ENCODE measurements at regions not wholly inside any gene's neighbourhood (a gene's known extent, or its start where the extent isn't known, plus 50 kb on each side); places are given as distances from the start of the nearest gene placed in this dataset.

DNA sequence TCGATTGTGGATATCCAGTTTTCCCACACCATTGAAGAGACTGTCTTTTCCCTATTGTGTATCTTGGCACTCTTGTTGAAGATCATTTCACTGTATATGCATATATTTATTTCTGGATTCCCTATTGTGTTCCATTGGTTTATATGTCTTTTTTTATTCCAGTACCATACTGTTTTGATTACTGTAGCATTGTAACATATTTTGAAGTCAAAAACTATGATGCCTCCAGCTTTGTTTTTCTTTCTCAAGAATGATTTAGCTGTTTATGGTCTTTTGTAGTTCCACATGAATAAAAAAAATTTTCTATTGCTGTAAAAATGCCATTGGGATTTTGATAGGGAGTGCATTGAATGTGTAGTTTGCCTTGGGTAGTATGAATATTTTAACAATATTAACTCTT, 128.1 kb upstream of the SLC38A2 start:
- DNase-seq (ENCODE audit: low read depth in 3 of 3, low spot score in 2 of 3): no peak

DNA sequence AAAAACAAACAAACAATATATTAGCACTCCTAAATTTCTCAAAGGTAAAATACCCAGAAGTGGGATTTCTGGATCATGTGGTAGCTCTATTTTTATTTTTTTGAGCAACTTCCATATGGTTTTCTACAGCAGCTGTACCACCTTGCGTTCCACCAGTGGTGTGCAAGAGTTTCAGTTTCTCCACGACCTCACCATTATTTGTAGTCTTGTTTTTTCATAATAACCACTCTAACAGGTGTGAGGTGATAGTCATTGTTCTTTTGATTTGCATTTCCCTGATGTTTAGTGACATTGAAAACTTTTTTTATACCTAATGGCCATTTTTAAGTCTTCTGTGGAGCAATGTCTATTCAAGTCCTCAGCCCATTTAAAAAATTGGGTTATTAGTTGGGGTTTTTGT, 127.3 kb upstream of the SLC38A2 start:
- no peak for DNase-seq (ENCODE audit: low read depth in 3 of 3, low spot score in 2 of 3)

DNA sequence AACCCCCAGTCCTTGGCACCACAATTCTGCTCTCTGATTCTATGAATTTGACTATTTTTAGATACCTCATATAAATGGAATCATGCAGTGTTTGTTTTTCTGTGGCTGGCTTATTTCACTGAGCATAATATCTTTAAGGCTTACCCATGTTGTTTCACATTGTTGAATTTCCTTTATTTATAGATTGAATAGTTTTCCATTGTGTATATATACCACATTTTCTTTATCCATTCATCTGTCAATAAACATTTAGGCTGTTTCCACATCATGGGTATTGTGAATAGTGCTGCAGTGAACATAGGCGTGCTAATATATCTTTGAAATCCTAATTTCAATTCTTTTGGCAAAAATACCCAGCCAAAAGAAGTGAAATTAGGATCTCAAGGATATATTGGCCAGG, 126.7 kb upstream of the SLC38A2 start:
- no peak for DNase-seq (ENCODE audit: low read depth in 3 of 3, low spot score in 2 of 3)

DNA sequence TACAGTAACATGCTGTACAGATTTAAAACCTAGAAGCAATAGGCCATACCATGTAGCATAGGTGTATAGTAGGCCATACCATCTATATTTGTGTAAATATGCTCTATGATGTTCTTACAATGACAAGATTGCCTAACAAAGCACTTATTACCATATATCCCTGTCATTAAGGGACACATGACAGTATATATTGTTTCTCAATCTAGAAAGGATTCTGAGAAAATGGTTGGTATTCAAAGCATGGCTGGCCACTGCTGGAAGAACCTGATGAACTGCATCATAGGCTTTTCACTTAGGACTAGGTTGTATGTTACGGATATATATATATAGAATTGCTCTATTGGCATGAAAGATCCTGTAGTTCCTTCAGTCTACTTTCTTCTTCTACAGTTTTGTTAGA, 125.2 kb upstream of the SLC38A2 start:
- DNase-seq (ENCODE audit: low read depth in 3 of 3, low spot score in 2 of 3): no peak

DNA sequence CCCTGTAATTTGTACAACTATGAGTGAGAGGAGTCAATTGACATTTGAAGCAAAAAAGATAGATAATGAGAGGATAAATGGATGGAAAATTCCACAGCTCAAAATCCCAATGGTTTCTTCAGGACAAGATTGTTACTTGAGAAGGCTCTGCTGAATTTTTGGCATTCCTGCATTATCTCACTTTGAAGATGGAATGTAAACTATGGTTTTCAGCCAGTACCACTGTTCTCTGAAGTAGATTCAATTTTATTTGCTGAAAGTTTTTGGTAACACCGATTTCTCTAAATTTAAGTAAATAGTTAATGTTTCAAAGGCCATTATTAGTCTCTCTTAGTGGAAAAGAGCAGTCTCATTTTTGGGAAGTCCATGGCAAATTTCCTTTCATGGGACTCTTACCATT, 121.9 kb upstream of the SLC38A2 start:
- no peak for DNase-seq (ENCODE audit: low read depth in 3 of 3, low spot score in 2 of 3)

DNA sequence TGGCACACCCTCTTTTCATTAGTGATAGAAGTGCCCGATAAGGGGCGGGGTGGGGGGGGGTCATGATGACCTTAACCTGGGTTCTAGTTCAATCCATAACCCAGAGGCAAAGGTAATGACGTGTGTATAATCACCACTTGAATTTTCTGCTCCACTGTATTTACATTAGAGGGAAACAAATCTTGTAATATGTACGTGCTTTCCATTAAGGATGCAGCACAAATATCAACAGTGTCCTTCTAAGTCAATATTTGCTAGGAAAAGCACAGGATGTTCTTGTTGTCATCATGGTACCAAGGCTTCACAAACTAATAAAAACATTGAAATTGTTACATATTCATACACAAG, 121.2 kb upstream of the SLC38A2 start:
- DNase-seq (ENCODE audit: low read depth in 3 of 3, low spot score in 2 of 3): no peak

DNA sequence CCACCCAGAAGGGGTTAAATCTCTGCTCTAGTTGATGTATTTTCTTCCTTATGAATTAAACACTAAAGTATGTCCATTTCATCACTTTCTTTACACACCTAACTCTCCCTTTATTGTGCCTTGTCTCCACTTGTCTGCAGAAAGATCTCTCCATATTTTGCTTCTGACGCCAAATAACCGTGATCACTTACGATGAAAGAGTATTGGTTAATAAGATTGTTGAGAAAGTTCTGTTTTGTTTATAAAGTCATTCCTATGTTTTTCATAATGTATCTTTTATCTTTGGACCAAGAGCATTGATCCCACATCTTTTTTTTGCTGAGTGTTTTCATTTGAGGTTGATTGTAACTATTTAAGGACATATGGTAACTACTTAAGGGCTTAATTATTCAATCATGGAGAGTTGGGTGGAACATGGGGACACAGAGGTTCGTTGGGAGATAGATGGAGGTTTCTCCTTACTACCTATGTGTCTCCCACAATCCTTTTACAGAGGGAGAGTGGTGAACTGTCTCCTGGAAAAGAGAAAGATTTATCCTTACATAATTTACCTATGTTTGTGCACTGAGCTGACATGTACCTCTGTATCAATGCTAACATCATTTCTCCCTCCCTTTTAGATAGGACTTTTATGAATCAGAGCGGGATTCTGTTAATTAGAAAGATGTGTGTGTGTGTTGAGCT, 120.7 kb upstream of the SLC38A2 start:
- no peak for DNase-seq (ENCODE audit: low read depth in 3 of 3, low spot score in 2 of 3)

DNA sequence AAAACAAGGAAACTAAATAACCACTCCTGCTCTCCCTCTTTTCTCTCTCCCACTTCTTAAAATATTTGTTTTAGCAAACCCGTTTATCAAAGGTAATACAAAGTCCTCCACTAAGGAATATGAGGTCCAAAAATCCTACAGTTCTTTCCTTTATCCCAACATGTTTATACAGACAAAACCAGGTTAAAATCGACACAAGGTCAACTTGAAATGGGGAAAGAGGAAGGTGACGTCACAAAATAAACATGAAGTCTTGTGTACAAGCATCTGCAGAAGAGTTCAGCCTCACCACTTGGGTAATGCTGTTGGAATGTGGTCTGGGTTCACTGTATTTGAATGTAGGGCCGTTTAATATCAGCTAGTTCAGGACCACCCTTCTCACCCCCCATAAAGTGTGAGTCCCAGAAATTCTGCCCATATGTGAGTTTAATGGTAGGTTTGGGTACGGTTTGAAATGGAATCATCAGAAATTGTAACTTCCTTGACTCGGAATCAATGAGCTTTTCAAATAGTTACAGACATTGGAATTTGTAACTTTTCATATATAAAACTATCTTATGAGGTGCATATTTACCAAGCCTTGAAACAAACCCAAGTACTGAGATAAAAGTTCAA, 120.0 kb upstream of the SLC38A2 start:
- DNase-seq (ENCODE audit: low read depth in 3 of 3, low spot score in 2 of 3): no peak

DNA sequence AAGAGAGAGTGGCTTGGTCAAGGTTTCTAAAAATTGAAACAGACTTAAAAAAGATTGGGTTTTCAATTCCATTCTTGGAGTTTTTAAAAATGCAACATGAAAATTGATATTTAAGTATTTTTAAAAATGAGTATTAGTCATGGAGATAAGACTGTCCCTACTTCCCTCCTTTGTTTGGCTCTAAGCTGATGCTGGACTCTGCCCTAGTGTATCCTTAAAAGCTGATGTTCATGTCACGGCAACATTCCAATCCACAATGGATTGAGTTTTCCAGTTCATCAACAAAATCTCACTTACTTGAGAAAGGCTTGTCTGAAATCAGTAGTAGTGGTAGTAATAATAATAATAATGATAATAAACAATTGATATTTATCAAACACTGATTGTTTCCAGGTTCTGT, 119.0 kb upstream of the SLC38A2 start:
- DNase-seq (ENCODE audit: low read depth in 3 of 3, low spot score in 2 of 3): no peak

GRCh38 chr12:46490635-46491034, 118.1 kb upstream of the SLC38A2 start:
- no peak for DNase-seq (ENCODE audit: low read depth in 3 of 3, low spot score in 2 of 3)

DNA sequence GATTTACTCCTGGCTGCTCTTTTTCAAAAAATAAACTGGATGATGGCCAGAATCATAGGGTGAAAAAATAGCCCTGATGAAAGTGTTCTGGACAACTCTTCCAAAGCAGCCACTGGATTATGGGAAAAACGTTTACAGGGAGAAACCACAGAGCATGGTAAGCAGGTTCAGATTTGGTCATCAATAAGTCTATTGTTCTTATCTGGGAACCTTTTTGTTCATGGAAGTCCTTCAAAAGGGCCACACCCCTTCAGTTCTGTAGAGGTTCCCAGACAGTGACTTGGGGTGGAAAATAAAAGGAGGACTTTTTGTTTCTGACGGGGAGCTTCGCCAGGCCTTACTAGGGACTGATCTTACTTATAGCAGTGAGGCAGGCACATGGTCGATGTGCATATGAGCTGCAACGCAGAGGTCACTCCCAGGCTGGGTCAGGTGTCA, 117.4 kb upstream of the SLC38A2 start:
- no peak for DNase-seq (ENCODE audit: low read depth in 3 of 3, low spot score in 2 of 3)

GRCh38 chr12:46487567-46488131, 115.1 kb upstream of the SLC38A2 start:
- no peak for DNase-seq (ENCODE audit: low read depth in 3 of 3, low spot score in 2 of 3)

GRCh38 chr12:46486588-46486987, 114.0 kb upstream of the SLC38A2 start:
- DNase-seq (ENCODE audit: low read depth in 3 of 3, low spot score in 2 of 3): no peak

DNA sequence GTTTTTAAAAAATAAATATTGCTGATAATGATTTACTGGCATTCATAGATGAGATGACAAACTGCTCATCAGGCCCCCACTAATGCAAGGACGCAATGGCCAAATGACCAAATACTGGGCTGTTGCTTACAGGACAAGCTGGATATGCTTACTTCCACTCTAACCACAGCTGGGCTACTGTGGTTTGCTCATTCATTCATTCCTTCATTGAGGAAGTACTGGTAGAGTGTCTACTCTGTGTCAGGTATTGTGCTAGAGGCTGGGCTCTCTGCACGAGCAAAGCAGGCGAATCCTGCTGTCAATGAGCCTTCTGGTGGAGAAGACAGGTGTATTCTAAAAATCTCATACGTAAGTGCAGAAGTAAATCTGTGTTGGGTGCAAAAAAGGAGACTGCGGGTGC, 113.3 kb upstream of the SLC38A2 start:
- DNase-seq (ENCODE audit: low read depth in 3 of 3, low spot score in 2 of 3): no peak

GRCh38 chr12:46484396-46485061, 112.0 kb upstream of the SLC38A2 start:
- no peak for DNase-seq (ENCODE audit: low read depth in 3 of 3, low spot score in 2 of 3)

- no peak for DNase-seq (ENCODE audit: low read depth in 3 of 3, low spot score in 2 of 3)
Observed at GRCh38 chr12:46483572-46484395, 111.2 kb upstream of the SLC38A2 start.

DNA sequence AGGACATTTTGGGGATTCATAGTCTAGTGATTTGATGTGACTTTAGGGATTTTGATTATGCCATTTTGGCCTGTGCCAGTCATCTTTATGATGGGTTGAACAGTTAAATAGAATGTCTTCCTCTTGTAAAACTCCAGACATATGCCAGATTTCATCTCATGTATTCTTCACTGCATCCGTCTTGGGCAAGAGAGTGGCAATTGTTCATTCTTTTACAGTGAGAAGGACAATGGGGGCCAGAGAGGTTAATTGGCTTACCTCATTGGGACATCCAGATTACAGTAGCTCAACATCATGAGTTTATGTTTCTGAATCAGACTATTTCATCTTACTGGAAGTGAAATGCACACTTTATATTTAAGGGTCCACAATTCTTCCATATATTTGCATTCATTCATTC, 108.2 kb upstream of the SLC38A2 start:
- DNase-seq (ENCODE audit: low read depth in 3 of 3, low spot score in 2 of 3): no peak

DNA sequence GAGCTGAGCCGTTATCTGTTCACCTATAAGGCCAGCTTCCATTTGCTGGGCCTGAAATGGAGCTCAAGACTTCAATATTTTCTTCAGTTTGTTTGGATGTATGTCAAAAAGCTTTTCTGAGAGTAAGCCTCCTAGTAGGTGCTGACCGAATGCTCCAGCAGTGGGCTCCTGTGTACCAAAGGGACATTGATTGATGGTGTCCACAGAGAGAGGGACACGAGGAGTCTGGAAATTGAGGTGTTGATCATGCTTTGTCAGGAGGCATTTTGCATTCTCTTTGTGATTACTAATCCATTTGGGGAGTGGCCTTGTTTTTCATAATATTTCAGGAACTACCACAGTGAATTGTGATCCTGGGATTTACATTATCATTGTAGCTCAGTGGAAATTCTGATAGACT, 107.7 kb upstream of the SLC38A2 start:
- no peak for DNase-seq (ENCODE audit: low read depth in 3 of 3, low spot score in 2 of 3)

DNA sequence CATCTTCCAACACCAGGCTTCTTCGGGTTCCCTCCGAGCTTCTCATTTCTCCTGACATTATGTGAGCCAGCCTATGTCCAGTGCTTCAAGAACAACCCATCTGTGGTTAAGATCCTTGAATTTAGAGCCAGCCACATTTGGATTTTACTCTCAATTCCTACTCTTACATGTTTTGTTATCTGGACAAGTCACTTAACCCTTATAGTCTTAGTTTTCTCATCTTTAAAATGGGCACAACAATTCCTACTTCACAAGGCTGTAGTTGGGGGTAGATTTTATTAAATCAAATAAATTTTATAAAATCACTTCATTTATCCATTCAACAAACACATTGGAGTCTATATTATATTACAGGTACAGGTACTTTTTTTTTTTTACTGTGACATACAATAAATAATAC, 105.5 kb upstream of the SLC38A2 start:
- DNase-seq (ENCODE audit: low read depth in 3 of 3, low spot score in 2 of 3): no peak

GRCh38 chr12:46477541-46477940, 105.0 kb upstream of the SLC38A2 start:
- DNase-seq (ENCODE audit: low read depth in 3 of 3, low spot score in 2 of 3): no peak

DNA sequence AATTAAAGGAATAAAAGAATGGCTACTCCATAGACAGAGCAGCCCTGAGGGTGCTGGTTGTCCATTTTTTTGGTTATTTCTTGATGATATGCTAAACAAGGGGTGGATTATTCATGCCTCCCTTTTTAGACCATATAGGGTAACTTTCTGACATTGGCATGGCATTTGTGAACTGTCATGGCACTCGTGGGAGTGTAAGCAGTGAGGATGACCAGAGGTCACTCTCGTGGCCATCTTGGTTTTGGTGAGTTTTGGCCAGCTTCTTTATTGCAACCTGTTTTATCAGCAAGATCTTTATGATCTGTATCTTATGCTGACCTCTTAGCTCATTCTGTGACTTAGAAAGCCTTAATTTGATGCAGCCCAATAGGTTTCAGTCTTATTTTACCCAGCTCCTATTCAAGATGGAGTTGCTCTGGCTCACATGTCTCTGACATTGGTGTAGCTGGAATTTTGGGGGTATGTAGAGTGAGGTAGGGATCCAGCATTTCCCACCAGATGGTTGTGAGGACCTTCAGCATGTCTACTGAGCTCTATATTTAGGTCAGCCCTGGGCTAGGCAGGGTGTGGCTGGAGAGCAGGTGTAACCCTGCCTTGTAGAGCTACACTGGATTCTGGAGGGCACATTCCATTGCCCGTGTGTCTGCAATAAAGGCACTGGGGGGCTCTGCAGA, 103.5 kb upstream of the SLC38A2 start:
- no peak for DNase-seq (ENCODE audit: low read depth in 3 of 3, low spot score in 2 of 3)
